ENCODE measurements at regions not wholly inside any gene's neighbourhood (a gene's known extent, or its start where the extent isn't known, plus 50 kb on each side); places are given as distances from the start of the nearest gene placed in this dataset.

DNA sequence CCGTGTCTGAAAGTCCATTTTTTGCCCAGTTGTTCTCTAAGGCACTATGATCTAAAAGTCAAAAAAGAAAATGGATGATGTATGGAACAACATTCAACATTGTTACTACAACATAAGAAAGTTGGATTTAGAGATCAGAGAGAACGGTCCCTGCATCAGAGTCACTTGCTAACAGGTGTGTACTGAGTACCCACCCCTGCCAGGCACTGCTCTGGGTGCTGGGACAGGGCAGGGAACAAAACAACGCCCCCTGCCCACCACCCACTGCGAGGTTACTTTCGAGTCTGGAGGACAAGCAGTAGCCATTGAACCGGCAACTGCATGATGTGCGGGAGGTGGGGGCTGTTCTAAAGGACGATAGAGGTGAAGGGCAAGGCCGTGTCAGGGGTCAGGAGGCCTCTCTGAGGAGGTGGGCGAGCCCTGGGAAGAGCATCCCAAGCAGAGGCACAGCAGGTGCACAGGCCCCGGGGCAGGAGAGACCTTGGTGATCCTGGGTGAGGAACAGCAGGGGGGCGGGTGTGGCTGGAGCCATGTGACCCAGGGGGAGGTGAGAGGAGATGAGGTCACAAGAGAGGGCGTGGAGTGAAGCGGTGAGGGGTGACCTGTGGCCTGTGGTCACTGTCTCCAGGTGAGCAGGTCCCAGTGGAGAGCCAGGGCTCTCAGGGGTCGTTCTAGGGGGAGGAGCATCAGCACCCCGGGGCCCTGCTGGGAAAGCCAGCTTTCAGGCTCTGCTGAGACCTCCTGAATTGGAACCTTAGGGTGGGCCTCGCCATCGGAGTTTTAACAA lies 197.5 kb upstream of the SULF2 start:
- TF ChIP-seq, protein P1, sequence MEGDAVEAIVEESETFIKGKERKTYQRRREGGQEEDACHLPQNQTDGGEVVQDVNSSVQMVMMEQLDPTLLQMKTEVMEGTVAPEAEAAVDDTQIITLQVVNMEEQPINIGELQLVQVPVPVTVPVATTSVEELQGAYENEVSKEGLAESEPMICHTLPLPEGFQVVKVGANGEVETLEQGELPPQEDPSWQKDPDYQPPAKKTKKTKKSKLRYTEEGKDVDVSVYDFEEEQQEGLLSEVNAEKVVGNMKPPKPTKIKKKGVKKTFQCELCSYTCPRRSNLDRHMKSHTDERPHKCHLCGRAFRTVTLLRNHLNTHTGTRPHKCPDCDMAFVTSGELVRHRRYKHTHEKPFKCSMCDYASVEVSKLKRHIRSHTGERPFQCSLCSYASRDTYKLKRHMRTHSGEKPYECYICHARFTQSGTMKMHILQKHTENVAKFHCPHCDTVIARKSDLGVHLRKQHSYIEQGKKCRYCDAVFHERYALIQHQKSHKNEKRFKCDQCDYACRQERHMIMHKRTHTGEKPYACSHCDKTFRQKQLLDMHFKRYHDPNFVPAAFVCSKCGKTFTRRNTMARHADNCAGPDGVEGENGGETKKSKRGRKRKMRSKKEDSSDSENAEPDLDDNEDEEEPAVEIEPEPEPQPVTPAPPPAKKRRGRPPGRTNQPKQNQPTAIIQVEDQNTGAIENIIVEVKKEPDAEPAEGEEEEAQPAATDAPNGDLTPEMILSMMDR (IDR thresholded peaks at IDR 0.05): no peak
- TF ChIP-seq POLR2A (IDR thresholded peaks at IDR 0.05): no peak
